HepG2 (cell line): ENCODE measurements at regions not wholly inside any gene's neighbourhood (a gene's known extent, or its start where the extent isn't known, plus 50 kb on each side); places are given as distances from the start of the nearest gene placed in this dataset.

Experiments used
- ATAC-seq: fragments of 200-7000 bp; cut with Tn5 transposase; 3 replicates; pipeline ENCODE4 v1.9.1; 2020; ENCODE audit warnings: mild to moderate bottlenecking, moderate library complexity
- BruUV-seq: library from RNA; stranded (reverse); fragments of 400-500 nt; replicated peaks from 2 replicates; lab custom pipeline; 2021; lab: Mats Ljungman, UMichigan
- CTCF ChIA-PET: fragments of 300-600 bp; formaldehyde crosslinking; extraction: SDS; loops from one replicate; lab custom pipeline; 2021; ENCODE audit warnings: low total read pairs, inconsistent platforms, low intra/inter-chr PET ratio; lab: Yijun Ruan, JAX
- POLR2A ChIA-PET: fragments of 350-600 bp; sonication (Branson Sonifier 250); formaldehyde crosslinking; loops from one replicate; lab custom pipeline; 2020; ENCODE audit warnings: antibody characterized with exemption, inconsistent platforms; lab: Yijun Ruan, JAX
- DNase-seq: peaks from one replicate; pipeline ENCODE4 v3.0.0-alpha.2; 2015; ENCODE audit warnings: low spot score
- FAIRE-seq: peaks from 3 replicates; lab custom pipeline; 2011; peaks lifted over from hg19 to GRCh38; lab: Jason Lieb, UNC
- H2AFZ ChIP-seq: one replicate; pipeline ENCODE4 v1.6.1; 2011; ENCODE audit warnings: low read length, inconsistent platforms
- H3K27ac ChIP-seq: fragments of 300-600 bp; 3 replicates; pipeline ENCODE4 v1.8.0; 2011; ENCODE audit warnings: mixed run types, mild to moderate bottlenecking, mixed read lengths, low read length, inconsistent platforms; ENCODE audit not compliant: insufficient read depth; ENCODE audit errors: extremely low read length
- H3K27me3 ChIP-seq, 2 experiments: fragments of 200-600 bp in 1 of 2; 2 replicates in 1 of 2; 3 replicates in 1 of 2; pipeline versions ENCODE4 v1.6.0 to v1.8.0; 2011; ENCODE audit warnings: low read length in 2 of 2, mild to moderate bottlenecking in 2 of 2, moderate library complexity in 2 of 2, inconsistent platforms in 1 of 2; ENCODE audit not compliant: insufficient read depth in 2 of 2, control insufficient read depth in 1 of 2
- H3K36me3 ChIP-seq, 2 experiments: fragments of 200-600 bp in 1 of 2; replicated peaks in 1 of 2; 2 replicates in 1 of 2; 3 replicates in 1 of 2; pipeline versions ENCODE4 v1.5.1 to v1.8.0; 2011; ENCODE audit warnings: low read length in 2 of 2, inconsistent platforms in 1 of 2; ENCODE audit not compliant: insufficient read depth in 2 of 2, control insufficient read depth in 1 of 2
- H3K4me1 ChIP-seq: 2 replicates; pipeline ENCODE4 v1.5.1; 2012; ENCODE audit warnings: low read length, inconsistent platforms; ENCODE audit not compliant: insufficient read depth
- H3K4me2 ChIP-seq: 2 replicates; pipeline ENCODE4 v1.6.0; 2011; ENCODE audit warnings: low read depth, low read length, inconsistent platforms
- H3K4me3 ChIP-seq, 3 experiments: fragments of 200-600 bp in 1 of 3; sonication (generic), shearing (Covaris generic) in 1 of 3; replicated peaks in 1 of 3; 2 replicates each; pipeline ENCODE4 v1.5.1; 2011 to 2016; ENCODE audit warnings: low read length in 3 of 3, inconsistent platforms in 2 of 3, low read depth in 2 of 3, mild to moderate bottlenecking in 2 of 3, control low read depth in 1 of 3, mixed read lengths in 1 of 3; ENCODE audit not compliant: insufficient read depth in 1 of 3
- H3K79me2 ChIP-seq: one replicate; pipeline ENCODE4 v1.6.1; 2011; ENCODE audit warnings: low read length, inconsistent platforms; ENCODE audit not compliant: insufficient read depth
- H3K9ac ChIP-seq: 2 replicates; pipeline ENCODE4 v1.6.0; 2011; ENCODE audit warnings: mild to moderate bottlenecking, low read depth, low read length, inconsistent platforms; ENCODE audit not compliant: insufficient read depth
- H3K9me3 ChIP-seq: 2 replicates; pipeline ENCODE4 v1.5.1; 2012; ENCODE audit warnings: mild to moderate bottlenecking, low read length
- H4K20me1 ChIP-seq: 2 replicates; pipeline ENCODE4 v1.6.0; 2011; ENCODE audit warnings: inconsistent platforms, mild to moderate bottlenecking, low read length, moderate library complexity; ENCODE audit not compliant: insufficient read depth
- ARHGAP35 ChIP-seq: sonication (generic); formaldehyde crosslinking; IDR thresholded peaks from 2 replicates; pipeline ENCODE4 v1.9.0; 2022; ENCODE audit warnings: mild to moderate bottlenecking, inconsistent platforms, moderate library complexity, missing genetic modification reagents, borderline replicate concordance
- CHD2 ChIP-seq: IDR thresholded peaks from 2 replicates; pipeline ENCODE4 v1.6.1; 2011; ENCODE audit warnings: low read depth, low read length, improper control_type of control experiment
- MAFF ChIP-seq: IDR thresholded peaks from 2 replicates; pipeline ENCODE4 v1.6.1; 2011; ENCODE audit warnings: low read depth, low read length, improper control_type of control experiment
- MAFK ChIP-seq, 2 experiments: IDR thresholded peaks in 1 of 2; conservative IDR thresholded peaks in 1 of 2; 2 replicates each; pipeline ENCODE4 v1.6.1; 2011; ENCODE audit warnings: improper control_type of control experiment in 2 of 2, low read length in 2 of 2
- NR3C1 ChIP-seq: sonication (generic); formaldehyde crosslinking; IDR thresholded peaks from 2 replicates; pipeline ENCODE4 v1.4.0; 2020; ENCODE audit warnings: missing genetic modification reagents
- TP53 ChIP-seq: sonication (generic); formaldehyde crosslinking; conservative IDR thresholded peaks from 2 replicates; pipeline ENCODE4 v1.4.0; 2020; ENCODE audit warnings: missing genetic modification reagents
- ZBTB7A ChIP-seq: sonication (generic); formaldehyde crosslinking; IDR thresholded peaks from 2 replicates; pipeline ENCODE4 v1.8.0; 2022; ENCODE audit warnings: mild to moderate bottlenecking, missing genetic modification reagents
- ZFP41 ChIP-seq: sonication (generic); formaldehyde crosslinking; IDR thresholded peaks from 2 replicates; pipeline ENCODE4 v1.4.0; 2020; ENCODE audit warnings: mild to moderate bottlenecking, missing genetic modification reagents, borderline replicate concordance
- ZNF124 ChIP-seq: sonication (generic); formaldehyde crosslinking; IDR thresholded peaks from 2 replicates; pipeline ENCODE4 v1.4.0; 2020; ENCODE audit warnings: missing genetic modification reagents
- ZNF180 ChIP-seq: sonication (generic); formaldehyde crosslinking; IDR thresholded peaks from 2 replicates; pipeline ENCODE4 v1.4.0; 2020; ENCODE audit warnings: low read depth, missing genetic modification reagents, borderline replicate concordance
- ZNF556 ChIP-seq: sonication (generic); formaldehyde crosslinking; IDR thresholded peaks from 2 replicates; pipeline ENCODE4 v1.4.0; 2020; ENCODE audit warnings: mild to moderate bottlenecking, missing genetic modification reagents, borderline replicate concordance
- ZNF614 ChIP-seq: IDR thresholded peaks from 2 replicates; pipeline ENCODE4 v1.6.1; 2018; ENCODE audit warnings: missing biosample characterization, missing genetic modification reagents, inconsistent platforms, borderline replicate concordance
- WGBS: methylation state at CpG from one replicate; pipeline ENCODE4 v1.1.6; 2017; ENCODE audit warnings: low lambda C conversion rate; 5-methylcytosine and 5-hydroxymethylcytosine counted together
- in situ Hi-C: cut with HindIII; loops from 2 replicates; pipeline ENCODE4 v1.10.0; 2017; ENCODE audit warnings: low pct_unique_long_range_greater_than_20kb; ENCODE audit not compliant: extremely low pct_ligation_motif_present
- intact Hi-C: fragments of 100-400 bp; cut with micrococcal nuclease; formaldehyde crosslinking; loops from one replicate; pipeline ENCODE4 v1.10.0; 2022; ENCODE audit not compliant: unreplicated experiment
- TF ChIP-seq, protein P1 (sequence below): sonication (generic); formaldehyde crosslinking; IDR thresholded peaks from 2 replicates; pipeline ENCODE4 v1.5.0; 2020; ENCODE audit warnings: missing genetic modification reagents

- no TSS peak for BruUV-seq
- DNase-seq (no peak), ATAC-seq (no peak), FAIRE-seq (no peak)
- H4K20me1 ChIP-seq: no peaks in the 10 kb centered on the region
- POLR2A ChIA-PET: no interaction called here
- no peaks in the 10 kb centered on the region for H3K79me2 ChIP-seq
- H3K27ac ChIP-seq: no peak overlapping the region
- TF ChIP-seq MAFK (conservative IDR thresholded peaks at IDR 0.05 in 1 of 2, IDR thresholded peaks at IDR 0.05 in 1 of 2; ENCODE audit: low read length in 2 of 2) (peak; percentile 75 to 76), TP53 (CRISPR knock-in tag) (no peak), NR3C1 (CRISPR knock-in tag) (no peak), ZNF124 (no peak), MAFF (peak; percentile 74)
- TF ChIP-seq, protein P1, sequence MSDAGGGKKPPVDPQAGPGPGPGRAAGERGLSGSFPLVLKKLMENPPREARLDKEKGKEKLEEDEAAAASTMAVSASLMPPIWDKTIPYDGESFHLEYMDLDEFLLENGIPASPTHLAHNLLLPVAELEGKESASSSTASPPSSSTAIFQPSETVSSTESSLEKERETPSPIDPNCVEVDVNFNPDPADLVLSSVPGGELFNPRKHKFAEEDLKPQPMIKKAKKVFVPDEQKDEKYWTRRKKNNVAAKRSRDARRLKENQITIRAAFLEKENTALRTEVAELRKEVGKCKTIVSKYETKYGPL (CRISPR knock-in tag): no peak
- H3K4me1 ChIP-seq: no peaks in the 10 kb centered on the region
- 3% methylated on average over 2 of the region's 2 CpGs for WGBS
- H3K4me2 ChIP-seq: no peak overlapping the region
- no peak overlapping the region for H2AFZ ChIP-seq
- H3K27me3 ChIP-seq: peaks cover 0 to 4% of the 10 kb centered on the region in 2 experiments; a peak in 1 of 5 replicates
- in situ Hi-C loops: no loop called here
- H3K9ac ChIP-seq: no peak overlapping the region
- CTCF ChIA-PET: no interaction called here
- H3K4me3 ChIP-seq: no peak overlapping the region
- H3K9me3 ChIP-seq: no peaks in the 10 kb centered on the region
- intact Hi-C loops: no loop called here
- H3K36me3 ChIP-seq: no peaks in the 10 kb centered on the region
Observed at GRCh38 chr2:142642650-142643049, 234.8 kb upstream of the KYNU start.

GRCh38 chr2:142629193-142629592 lies 248.3 kb upstream of the KYNU start:
- Histone ChIP-seq H3K9me3 (no peaks in the 10 kb centered on the region), H3K4me2 (no peak overlapping the region), H3K79me2 (no peaks in the 10 kb centered on the region), H3K36me3 (no peaks in the 10 kb centered on the region), H2AFZ (no peak overlapping the region), H3K27ac (no peak overlapping the region), H3K9ac (no peak overlapping the region), H3K4me1 (no peaks in the 10 kb centered on the region), H3K4me3 (no peak overlapping the region), H3K27me3 (peaks cover 0 to 5% of the 10 kb centered on the region in 2 experiments; a peak in 2 of 5 replicates), H4K20me1 (no peaks in the 10 kb centered on the region)
- WGBS: 2% methylated on average over 1 of the region's 1 CpG
- in situ Hi-C loops: no loop called here
- no peak for ATAC-seq
- TF ChIP-seq ZFP41 (CRISPR knock-in tag) (no peak), ZNF180 (CRISPR knock-in tag) (no peak), ZNF614 (CRISPR knock-in tag) (no peak), CHD2 (no peak), ZNF556 (CRISPR knock-in tag) (no peak), ZBTB7A (no peak), ARHGAP35 (CRISPR knock-in tag) (no peak)
- DNase-seq: no peak
- ChIA-PET CTCF (no interaction called here), POLR2A (no interaction called here)
- intact Hi-C loops: no loop called here
- BruUV-seq: no TSS peak
- FAIRE-seq: no peak
